K562 (cell line): ENCODE measurements at regions not wholly inside any gene's neighbourhood (a gene's known extent, or its start where the extent isn't known, plus 50 kb on each side); places are given as distances from the start of the nearest gene placed in this dataset.

ENCODE experiments used
- ATAC-seq: fragments of 200-7000 bp; cut with Tn5 transposase; 3 replicates; pipeline ENCODE4 v1.9.1; 2020; ENCODE audit warnings: moderate library complexity
- BruUV-seq: library from RNA; stranded (reverse); fragments of 400-500 nt; replicated peaks from 2 replicates; lab custom pipeline; 2021; lab: Mats Ljungman, UMichigan
- CTCF ChIA-PET: fragments of 300-600 bp; formaldehyde crosslinking; extraction: SDS; loops from one replicate; lab custom pipeline; 2021; ENCODE audit warnings: low intra/inter-chr PET ratio; lab: Yijun Ruan, JAX
- POLR2A ChIA-PET: fragments of 300-600, 350-650 bp; sonication (Branson Sonifier 250); formaldehyde crosslinking; extraction: SDS; loops from one replicate; lab custom pipeline; 2021; ENCODE audit warnings: antibody characterized with exemption, inconsistent platforms; lab: Yijun Ruan, JAX
- DNase-seq, 4 experiments: peaks; one replicate each; pipeline versions ENCODE4 v3.0.0 to v3.0.0-alpha.2; 2011 to 2018; ENCODE audit warnings: low spot score in 3 of 4, mixed read lengths in 3 of 4; ENCODE audit errors: extremely low read depth in 1 of 4
- FAIRE-seq: peaks from 2 replicates; lab custom pipeline; 2011; peaks lifted over from hg19 to GRCh38; lab: Jason Lieb, UNC
- H2AFZ ChIP-seq: 2 replicates; pipeline ENCODE4 v1.6.0; 2011; ENCODE audit warnings: low read depth, low read length, control low read depth, inconsistent platforms
- H3K27ac ChIP-seq: fragments of 200-600 bp; 3 replicates; pipeline ENCODE4 v1.8.0; 2011; ENCODE audit warnings: low read depth, mild to moderate bottlenecking, control low read depth, inconsistent platforms, low read length, moderate library complexity, mixed read lengths; ENCODE audit errors: extremely low read depth
- H3K27me3 ChIP-seq, 2 experiments: fragments of 300-600 bp in 1 of 2; 2 replicates in 1 of 2; 3 replicates in 1 of 2; pipeline versions ENCODE4 v1.6.0 to v1.8.0; 2011; ENCODE audit warnings: inconsistent platforms in 2 of 2, low read length in 2 of 2, mild to moderate bottlenecking in 1 of 2, mixed read lengths in 1 of 2, moderate library complexity in 1 of 2; ENCODE audit not compliant: control insufficient read depth in 2 of 2, insufficient read depth in 2 of 2
- H3K36me3 ChIP-seq: fragments of 300-600 bp; 3 replicates; pipeline ENCODE4 v1.8.0; 2011; ENCODE audit warnings: mild to moderate bottlenecking, low read length, inconsistent platforms; ENCODE audit not compliant: control insufficient read depth, insufficient read depth
- H3K4me1 ChIP-seq, 2 experiments: fragments of 200-600 bp in 1 of 2; replicated peaks in 1 of 2; 2 replicates in 1 of 2; 3 replicates in 1 of 2; pipeline versions ENCODE4 v1.5.1 to v1.8.0; 2011; ENCODE audit warnings: inconsistent platforms in 2 of 2, low read length in 2 of 2, mild to moderate bottlenecking in 1 of 2, mixed read lengths in 1 of 2, moderate library complexity in 1 of 2; ENCODE audit not compliant: control insufficient read depth in 2 of 2, insufficient read depth in 2 of 2
- H3K4me2 ChIP-seq: 2 replicates; pipeline ENCODE4 v1.6.1; 2011; ENCODE audit warnings: low read length, control low read depth, inconsistent platforms, mixed read lengths; ENCODE audit not compliant: insufficient read depth
- H3K4me3 ChIP-seq: fragments of 200-600 bp; sonication (generic), shearing (Covaris generic); 2 replicates; pipeline ENCODE4 v1.5.1; 2016; ENCODE audit warnings: control low read depth, inconsistent platforms
- H3K79me2 ChIP-seq: fragments of 200-600 bp; 3 replicates; pipeline ENCODE4 v1.8.0; 2011; ENCODE audit warnings: low read length, inconsistent platforms; ENCODE audit not compliant: control insufficient read depth, insufficient read depth
- H3K9ac ChIP-seq, 2 experiments: 2 replicates each; pipeline versions ENCODE4 v1.6.0 to v1.6.1; 2011; ENCODE audit warnings: low read depth in 2 of 2, low read length in 2 of 2, control low read depth in 1 of 2, inconsistent platforms in 1 of 2, mild to moderate bottlenecking in 1 of 2, mixed read lengths in 1 of 2; ENCODE audit not compliant: insufficient read depth in 1 of 2
- H3K9me1 ChIP-seq: one replicate; pipeline ENCODE4 v1.6.0; 2011; ENCODE audit warnings: inconsistent platforms, mild to moderate bottlenecking, low read length, moderate library complexity; ENCODE audit not compliant: control insufficient read depth, insufficient read depth
- H3K9me3 ChIP-seq: replicated peaks from 2 replicates; pipeline ENCODE4 v1.5.1; 2011; ENCODE audit warnings: low read depth, low read length, inconsistent platforms; ENCODE audit not compliant: control insufficient read depth, insufficient read depth
- H4K20me1 ChIP-seq: replicated peaks from 2 replicates; pipeline ENCODE4 v1.6.1; 2011; ENCODE audit warnings: low read length, inconsistent platforms, mixed read lengths; ENCODE audit not compliant: control insufficient read depth, insufficient read depth
- CEBPG ChIP-seq, 3 experiments: fragments of 200-800 bp in 1 of 3; sonication (Bioruptor generic) in 1 of 3; sonication (generic) in 1 of 3; formaldehyde crosslinking in 1 of 3; IDR thresholded peaks in 2 of 3; conservative IDR thresholded peaks in 1 of 3; 2 replicates each; pipeline versions ENCODE4 v1.6.1 to v1.8.0; 2016 to 2022; ENCODE audit warnings: missing compliant biosample characterization in 2 of 3, missing genetic modification characterization in 2 of 3, mild to moderate bottlenecking in 1 of 3, missing genetic modification reagents in 1 of 3
- CHCHD3 ChIP-seq: fragments of 250-450 bp; sonication (Bioruptor Pico); IDR thresholded peaks from 2 replicates; pipeline ENCODE4 v2.1.2; 2022; ENCODE audit warnings: mild to moderate bottlenecking
- CHD2 ChIP-seq: IDR thresholded peaks from 2 replicates; pipeline ENCODE4 v1.6.1; 2011; ENCODE audit warnings: low read depth, low read length
- ESRRB ChIP-seq: fragments of 250-450 bp; sonication (Bioruptor Pico); IDR thresholded peaks from 2 replicates; pipeline ENCODE4 v1.5.0; 2020; ENCODE audit warnings: mild to moderate bottlenecking, moderate library complexity, borderline replicate concordance
- ETS1 ChIP-seq: conservative IDR thresholded peaks from 2 replicates; pipeline ENCODE4 v1.6.1; 2011; ENCODE audit warnings: low read depth, mild to moderate bottlenecking, low read length; ENCODE audit not compliant: control insufficient read depth
- ETS2 ChIP-seq: IDR thresholded peaks from 2 replicates; pipeline ENCODE4 v1.6.1; 2016; ENCODE audit warnings: borderline replicate concordance, missing genetic modification characterization, mild to moderate bottlenecking, moderate library complexity, missing compliant biosample characterization; ENCODE audit not compliant: poor library complexity, severe bottlenecking
- KDM2B ChIP-seq: fragments of 250-450 bp; sonication (Bioruptor Pico); IDR thresholded peaks from 2 replicates; pipeline ENCODE4 v1.8.0; 2021; ENCODE audit warnings: mild to moderate bottlenecking, moderate library complexity
- WGBS: fragments of 100-300 bp; shearing (Covaris generic); methylation state at CpG from one replicate; pipeline ENCODE4 v1.1.6; 2016; ENCODE audit warnings: low coverage, mixed read lengths; ENCODE audit not compliant: insufficient coverage; ENCODE audit errors: missing lambda C conversion rate; 5-methylcytosine and 5-hydroxymethylcytosine counted together
- in situ Hi-C: fragments of 300-500 bp; cut with MboI; formaldehyde crosslinking; loops from 4 replicates; pipeline ENCODE4 v1.15.0; 2018; ENCODE audit warnings: inconsistent platforms, mixed read lengths
- intact Hi-C: fragments of 100-400 bp; cut with micrococcal nuclease; formaldehyde crosslinking; loops from 2 replicates; pipeline ENCODE4 v1.14.2; 2022

GRCh38 chr7:84664626-84665025, 470.0 kb upstream of the SEMA3A start:
- no peak overlapping the region for H2AFZ ChIP-seq
- no peak for FAIRE-seq
- BruUV-seq: no TSS peak
- no peaks in the 10 kb centered on the region for H3K79me2 ChIP-seq
- no peak for TF ChIP-seq CHCHD3 (CRISPR knock-in tag)
- TF ChIP-seq CHD2: no peak
- TF ChIP-seq ESRRB (CRISPR knock-in tag): no peak
- no peak for TF ChIP-seq KDM2B
- TF ChIP-seq ETS2 (tag): no peak
- POLR2A ChIA-PET: no interaction called here
- no peaks in the 10 kb centered on the region for H3K9me1 ChIP-seq
- H3K36me3 ChIP-seq: no peaks in the 10 kb centered on the region
- no peak for ATAC-seq
- CTCF ChIA-PET: no interaction called here
- H3K9ac ChIP-seq: no peak overlapping the region
- intact Hi-C loops (no loop called here), in situ Hi-C loops (no loop called here)
- peaks cover 0 to 4% of the 10 kb centered on the region in 2 experiments; a peak in 2 of 5 replicates for H3K4me1 ChIP-seq
- H3K27ac ChIP-seq: no peak overlapping the region
- DNase-seq: no peak
- no peaks in the 10 kb centered on the region for H3K9me3 ChIP-seq
- H4K20me1 ChIP-seq: no peaks in the 10 kb centered on the region
- no peak overlapping the region for H3K4me2 ChIP-seq
- 12% methylated on average over 1 of the region's 1 CpG for WGBS
- H3K27me3 ChIP-seq: no peaks in the 10 kb centered on the region
- no peak overlapping the region for H3K4me3 ChIP-seq

GRCh38 chr7:84663224-84663623, 468.6 kb upstream of the SEMA3A start:
- no peak for ATAC-seq
- intact Hi-C loops: no loop called here
- H3K9ac ChIP-seq: no peak overlapping the region
- H3K4me1 ChIP-seq: no peaks in the 10 kb centered on the region; a peak in 1 of 5 replicates
- no peak for FAIRE-seq
- H3K4me3 ChIP-seq: no peak overlapping the region
- H3K4me2 ChIP-seq: no peak overlapping the region
- WGBS: 71% methylated on average over 1 of the region's 1 CpG
- in situ Hi-C loops: no loop called here
- H2AFZ ChIP-seq: no peak overlapping the region
- CTCF ChIA-PET: no interaction called here
- H3K27me3 ChIP-seq: no peaks in the 10 kb centered on the region
- POLR2A ChIA-PET: no interaction called here
- no TSS peak for BruUV-seq
- H3K79me2 ChIP-seq: no peaks in the 10 kb centered on the region
- no peak for TF ChIP-seq ETS1
- no peak for TF ChIP-seq CEBPG (CRISPR knock-in tag; IDR thresholded peaks at IDR 0.05)
- peak in 1 of 2 experiments; percentile 52; a peak in 1 of 4 replicates for TF ChIP-seq CEBPG (tag; conservative IDR thresholded peaks at IDR 0.05 in 1 of 2, IDR thresholded peaks at IDR 0.05 in 1 of 2)
- TF ChIP-seq, all 486 proteins: peak for 1
- H4K20me1 ChIP-seq: no peaks in the 10 kb centered on the region
- no peak overlapping the region for H3K27ac ChIP-seq
- H3K9me3 ChIP-seq: no peaks in the 10 kb centered on the region
- H3K36me3 ChIP-seq: no peaks in the 10 kb centered on the region
- H3K9me1 ChIP-seq: no peaks in the 10 kb centered on the region
- no peak for DNase-seq
